Endothelial cell of umbilical vein (primary cell): ENCODE measurements at regions not wholly inside any gene's neighbourhood (a gene's known extent, or its start where the extent isn't known, plus 50 kb on each side); places are given as distances from the start of the nearest gene placed in this dataset.

Experiments used
- BruUV-seq: library from RNA; stranded (reverse); fragments of 400-500 nt; replicated peaks from 2 replicates; lab custom pipeline; 2021; lab: Mats Ljungman, UMichigan
- CTCF ChIA-PET: fragments of 300-600, 350-600 bp; sonication (Branson Sonifier 250); formaldehyde crosslinking; loops from one replicate; lab custom pipeline; 2021; ENCODE audit warnings: antibody characterized with exemption, inconsistent platforms; lab: Charles Lee
- POLR2A ChIA-PET: fragments of 300-600, 350-600 bp; sonication (Branson Sonifier 250); formaldehyde crosslinking; loops from one replicate; lab custom pipeline; 2021; ENCODE audit warnings: antibody characterized with exemption, inconsistent platforms; lab: Charles Lee
- DNase-seq: peaks from one replicate; pipeline ENCODE4 v3.0.0-alpha.2; 2011; ENCODE audit warnings: low read depth, low spot score
- FAIRE-seq: peaks from 2 replicates; lab custom pipeline; 2011; peaks lifted over from hg19 to GRCh38; lab: Jason Lieb, UNC
- H2AFZ ChIP-seq: 2 replicates; pipeline ENCODE4 v1.6.0; 2012; ENCODE audit warnings: low read depth, low read length, control low read depth, inconsistent platforms
- H3K27ac ChIP-seq: 2 replicates; pipeline ENCODE4 v1.5.1; 2011; ENCODE audit warnings: low read depth, mild to moderate bottlenecking, control low read depth, low read length, moderate library complexity; ENCODE audit not compliant: insufficient read depth
- H3K27me3 ChIP-seq, 2 experiments: 2 replicates each; pipeline versions ENCODE4 v1.6.0 to v1.6.1; 2011; ENCODE audit warnings: low read length in 2 of 2, mixed read lengths in 1 of 2; ENCODE audit not compliant: control insufficient read depth in 2 of 2, insufficient read depth in 2 of 2
- H3K36me3 ChIP-seq, 2 experiments: 2 replicates in 1 of 2; 3 replicates in 1 of 2; pipeline ENCODE4 v1.5.1; 2011; ENCODE audit warnings: low read length in 2 of 2, mild to moderate bottlenecking in 1 of 2, moderate library complexity in 1 of 2; ENCODE audit not compliant: control insufficient read depth in 2 of 2, insufficient read depth in 2 of 2; ENCODE audit errors: extremely low read depth in 1 of 2
- H3K4me1 ChIP-seq: 3 replicates; pipeline ENCODE4 v1.5.1; 2011; ENCODE audit warnings: mild to moderate bottlenecking, low read length; ENCODE audit not compliant: control insufficient read depth, insufficient read depth; ENCODE audit errors: extremely low read depth
- H3K4me2 ChIP-seq: 2 replicates; pipeline ENCODE4 v1.6.1; 2011; ENCODE audit warnings: low read length, control low read depth, mixed read lengths; ENCODE audit not compliant: insufficient read depth
- H3K4me3 ChIP-seq, 3 experiments: fragments of 200-600 bp in 1 of 3; sonication (generic), shearing (Covaris generic) in 1 of 3; replicated peaks in 1 of 3; 2 replicates each; pipeline ENCODE4 v1.5.1; 2011 to 2016; ENCODE audit warnings: control low read depth in 3 of 3, low read length in 3 of 3, mild to moderate bottlenecking in 2 of 3, inconsistent platforms in 1 of 3, low read depth in 1 of 3, moderate library complexity in 1 of 3; ENCODE audit not compliant: insufficient read depth in 1 of 3
- H3K79me2 ChIP-seq: 2 replicates; pipeline ENCODE4 v1.6.0; 2012; ENCODE audit warnings: low read length, inconsistent platforms; ENCODE audit not compliant: control insufficient read depth, insufficient read depth
- H3K9ac ChIP-seq: replicated peaks from 2 replicates; pipeline ENCODE3; 2011; ENCODE audit warnings: low read length, control low read depth; ENCODE audit not compliant: insufficient read depth; ENCODE audit errors: extremely low read depth
- H3K9me1 ChIP-seq: replicated peaks from 3 replicates; pipeline ENCODE4 v1.6.0; 2011; ENCODE audit warnings: mild to moderate bottlenecking, low read length; ENCODE audit not compliant: control insufficient read depth, insufficient read depth; ENCODE audit errors: extremely low read depth
- H3K9me3 ChIP-seq: replicated peaks from 2 replicates; pipeline ENCODE4 v1.5.1; 2012; ENCODE audit warnings: low read length, inconsistent platforms; ENCODE audit not compliant: control insufficient read depth, insufficient read depth
- H4K20me1 ChIP-seq: replicated peaks from 2 replicates; pipeline ENCODE3; 2011; ENCODE audit warnings: mild to moderate bottlenecking, low read length; ENCODE audit not compliant: control insufficient read depth, insufficient read depth; ENCODE audit errors: extremely low read depth
- CTCF ChIP-seq, 2 donors: IDR thresholded peaks; 1 replicate in 1 of 2; 2 replicates in 1 of 2; pipeline ENCODE4 v1.5.1; 2011; ENCODE audit warnings: low read length in 2 of 2, mild to moderate bottlenecking in 2 of 2, moderate library complexity in 2 of 2, control low read depth in 1 of 2, inconsistent platforms in 1 of 2, low read depth in 1 of 2; ENCODE audit not compliant: insufficient read depth in 1 of 2; ENCODE audit errors: extremely low read depth in 1 of 2
- EZH2 ChIP-seq: IDR thresholded peaks from 2 replicates; pipeline ENCODE4 v1.6.1; 2012; ENCODE audit warnings: borderline replicate concordance, low read depth, mild to moderate bottlenecking, moderate library complexity, low read length, inconsistent platforms; ENCODE audit not compliant: severe bottlenecking
- FOS ChIP-seq: IDR thresholded peaks from 2 replicates; pipeline ENCODE4 v1.6.1; 2011; ENCODE audit warnings: mild to moderate bottlenecking, low read length, moderate library complexity, borderline replicate concordance; ENCODE audit not compliant: insufficient read depth
- GATA2 ChIP-seq: IDR thresholded peaks from 2 replicates; pipeline ENCODE4 v1.7.0; 2011; ENCODE audit warnings: low read depth, mild to moderate bottlenecking, moderate library complexity, mixed read lengths, low read length; ENCODE audit not compliant: insufficient read length, insufficient read depth
- JUN ChIP-seq: IDR thresholded peaks from 2 replicates; pipeline ENCODE4 v1.6.1; 2011; ENCODE audit warnings: borderline replicate concordance, low read depth; ENCODE audit not compliant: insufficient read length, insufficient read depth
- MAX ChIP-seq: IDR thresholded peaks from 2 replicates; pipeline ENCODE4 v1.6.1; 2011; ENCODE audit not compliant: insufficient read depth, insufficient read length
- MYC ChIP-seq: IDR thresholded peaks from one replicate; pipeline ENCODE4 v1.6.1; 2011; ENCODE audit warnings: mild to moderate bottlenecking, low read depth, low read length
- POLR2A ChIP-seq: IDR thresholded peaks from 2 replicates; pipeline ENCODE4 v1.6.1; 2012; ENCODE audit warnings: low read depth, mild to moderate bottlenecking, control low read depth, low read length
- POLR2AphosphoS5 ChIP-seq: IDR thresholded peaks from 2 replicates; pipeline ENCODE4 v1.6.1; 2012; ENCODE audit warnings: low read depth, mild to moderate bottlenecking, control low read depth, low read length, moderate library complexity; ENCODE audit not compliant: insufficient read depth
- dilution Hi-C: fragments of 300-500 bp; cut with MboI; formaldehyde crosslinking; loops from one replicate; pipeline ENCODE4 v1.15.0; 2019; ENCODE audit warnings: low sequenced_read_pairs; ENCODE audit not compliant: extremely low pct_ligation_motif_present
- intact Hi-C: fragments of 100-400 bp; cut with micrococcal nuclease; formaldehyde crosslinking; loops from one replicate; pipeline ENCODE4 v1.10.0; 2022

- dilution Hi-C loops, result no loop called here
- no peak for FAIRE-seq
- no peaks in the 10 kb centered on the region for H3K4me1 ChIP-seq
- intact Hi-C loops, result no loop called here
- H3K36me3 ChIP-seq, result no peaks in the 10 kb centered on the region
- no TSS peak for BruUV-seq
- TF ChIP-seq MAX (no peak), MYC (no peak), POLR2A (no peak), CTCF (IDR thresholded peaks at IDR 0.05; ENCODE audit: extremely low read depth in 1 of 2, insufficient read depth in 1 of 2, low read depth in 1 of 2, low read length in 2 of 2) (no peak), EZH2 (no peak), JUN (no peak), GATA2 (no peak), POLR2AphosphoS5 (no peak), FOS (no peak)
- POLR2A ChIA-PET, result no interaction called here
- H3K4me3 ChIP-seq, result no peak overlapping the region
- no peak overlapping the region for H2AFZ ChIP-seq
- CTCF ChIA-PET, result interaction anchor here (1.0 kb wide), 1 partner anchor 10 kb away, joined by 3 read pairs; no protein-coding TSS in a partner anchor
- H4K20me1 ChIP-seq, result no peaks in the 10 kb centered on the region
- H3K79me2 ChIP-seq, result no peaks in the 10 kb centered on the region
- no peaks in the 10 kb centered on the region for H3K27me3 ChIP-seq
- DNase-seq, result no peak
- no peak overlapping the region for H3K27ac ChIP-seq
- no peak overlapping the region for H3K4me2 ChIP-seq
- no peaks in the 10 kb centered on the region for H3K9me1 ChIP-seq
- no peak overlapping the region for H3K9ac ChIP-seq
- H3K9me3 ChIP-seq, result no peaks in the 10 kb centered on the region
These were observed 52.5 kb upstream of the NEDD9 start for GRCh38 chr6:11284996-11285395.
